SK-N-MC (cell line): ENCODE measurements at regions not wholly inside any gene's neighbourhood (a gene's known extent, or its start where the extent isn't known, plus 50 kb on each side); places are given as distances from the start of the nearest gene placed in this dataset.

Source experiments
- EZH2 ChIP-seq: fragments of 200-600 bp; sonication (generic); IDR thresholded peaks from one replicate; pipeline ENCODE4 v1.6.1; 2017; ENCODE audit warnings: antibody characterized with exemption
- POLR2AphosphoS5 ChIP-seq: IDR thresholded peaks from 2 replicates; pipeline ENCODE4 v1.6.1; 2012; ENCODE audit warnings: mild to moderate bottlenecking, low read depth, low read length, borderline replicate concordance

GRCh38 chr6:7050004-7050403 lies 57.8 kb upstream of the RREB1 start:
- no peak for TF ChIP-seq EZH2
- TF ChIP-seq POLR2AphosphoS5: no peak
